ENCODE measurements at regions not wholly inside any gene's neighbourhood (a gene's known extent, or its start where the extent isn't known, plus 50 kb on each side); places are given as distances from the start of the nearest gene placed in this dataset.

DNA sequence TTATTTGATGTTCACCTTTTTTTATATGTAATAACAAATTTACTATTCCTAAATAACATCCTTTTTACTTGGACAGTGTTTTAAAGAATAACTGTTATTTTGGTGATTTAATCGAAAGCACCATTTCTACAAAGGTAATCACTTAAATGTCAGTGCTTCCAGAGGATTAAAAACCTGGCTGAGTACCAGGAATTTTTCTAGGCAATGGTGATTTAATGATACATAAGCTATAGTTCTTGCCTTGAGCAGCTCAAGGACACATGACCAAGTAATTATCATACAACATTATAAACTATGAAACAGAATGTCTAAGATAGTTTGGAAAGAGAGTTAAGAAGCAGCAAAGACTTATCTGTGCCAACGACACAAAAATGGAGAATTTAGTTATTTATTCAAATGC is 1291.9 kb upstream of the TENM3 start:
- TF ChIP-seq, protein P1, sequence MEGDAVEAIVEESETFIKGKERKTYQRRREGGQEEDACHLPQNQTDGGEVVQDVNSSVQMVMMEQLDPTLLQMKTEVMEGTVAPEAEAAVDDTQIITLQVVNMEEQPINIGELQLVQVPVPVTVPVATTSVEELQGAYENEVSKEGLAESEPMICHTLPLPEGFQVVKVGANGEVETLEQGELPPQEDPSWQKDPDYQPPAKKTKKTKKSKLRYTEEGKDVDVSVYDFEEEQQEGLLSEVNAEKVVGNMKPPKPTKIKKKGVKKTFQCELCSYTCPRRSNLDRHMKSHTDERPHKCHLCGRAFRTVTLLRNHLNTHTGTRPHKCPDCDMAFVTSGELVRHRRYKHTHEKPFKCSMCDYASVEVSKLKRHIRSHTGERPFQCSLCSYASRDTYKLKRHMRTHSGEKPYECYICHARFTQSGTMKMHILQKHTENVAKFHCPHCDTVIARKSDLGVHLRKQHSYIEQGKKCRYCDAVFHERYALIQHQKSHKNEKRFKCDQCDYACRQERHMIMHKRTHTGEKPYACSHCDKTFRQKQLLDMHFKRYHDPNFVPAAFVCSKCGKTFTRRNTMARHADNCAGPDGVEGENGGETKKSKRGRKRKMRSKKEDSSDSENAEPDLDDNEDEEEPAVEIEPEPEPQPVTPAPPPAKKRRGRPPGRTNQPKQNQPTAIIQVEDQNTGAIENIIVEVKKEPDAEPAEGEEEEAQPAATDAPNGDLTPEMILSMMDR (conservative IDR thresholded peaks at IDR 0.05; ENCODE audit: low read depth, low read length) = no peak
- no peak for TF ChIP-seq EZH2 (IDR thresholded peaks at IDR 0.05; ENCODE audit: borderline replicate concordance, low read depth, low read length, poor library complexity, severe bottlenecking)
